D721Med (cell line): ENCODE measurements at regions not wholly inside any gene's neighbourhood (a gene's known extent, or its start where the extent isn't known, plus 50 kb on each side); places are given as distances from the start of the nearest gene placed in this dataset.

Experiments used
- DNase-seq: peaks from one replicate; pipeline ENCODE4 v3.0.0; 2011; ENCODE audit warnings: low spot score; ENCODE audit not compliant: insufficient read length
- FAIRE-seq: peaks from 2 replicates; lab custom pipeline; 2011; peaks lifted over from hg19 to GRCh38; lab: Jason Lieb, UNC
- CTCF ChIP-seq: IDR thresholded peaks from 2 replicates; pipeline ENCODE4 v1.5.1; 2012; ENCODE audit warnings: mild to moderate bottlenecking, control low read depth; ENCODE audit not compliant: insufficient read depth; ENCODE audit errors: missing control alignments

- FAIRE-seq (no peak), DNase-seq (no peak)
- no peak for TF ChIP-seq CTCF
Observed at GRCh38 chr5:167832609-167833008, 458.8 kb upstream of the WWC1 start.

GRCh38 chr5:167833456-167833855 is 458.0 kb upstream of the WWC1 start:
- TF ChIP-seq CTCF: no peak
- FAIRE-seq (no peak), DNase-seq (no peak)

GRCh38 chr5:167835146-167835545 is 456.3 kb upstream of the WWC1 start:
- TF ChIP-seq CTCF: no peak
- DNase-seq (no peak), FAIRE-seq (no peak)

- FAIRE-seq: no peak
- no peak for DNase-seq
- TF ChIP-seq CTCF: no peak
Observed at GRCh38 chr5:167837127-167837526, 454.3 kb upstream of the WWC1 start.

- no peak for DNase-seq
- TF ChIP-seq CTCF: no peak
- no peak for FAIRE-seq
Observed at GRCh38 chr5:167839065-167839464, 452.4 kb upstream of the WWC1 start.

GRCh38 chr5:167840527-167841130 is 450.8 kb upstream of the WWC1 start:
- TF ChIP-seq CTCF: no peak
- DNase-seq (no peak), FAIRE-seq (no peak)

GRCh38 chr5:167843881-167844572 is 447.4 kb upstream of the WWC1 start:
- FAIRE-seq (no peak), DNase-seq (no peak)
- TF ChIP-seq CTCF: no peak
